ENCODE measurements at regions not wholly inside any gene's neighbourhood (a gene's known extent, or its start where the extent isn't known, plus 50 kb on each side); places are given as distances from the start of the nearest gene placed in this dataset.

DNA sequence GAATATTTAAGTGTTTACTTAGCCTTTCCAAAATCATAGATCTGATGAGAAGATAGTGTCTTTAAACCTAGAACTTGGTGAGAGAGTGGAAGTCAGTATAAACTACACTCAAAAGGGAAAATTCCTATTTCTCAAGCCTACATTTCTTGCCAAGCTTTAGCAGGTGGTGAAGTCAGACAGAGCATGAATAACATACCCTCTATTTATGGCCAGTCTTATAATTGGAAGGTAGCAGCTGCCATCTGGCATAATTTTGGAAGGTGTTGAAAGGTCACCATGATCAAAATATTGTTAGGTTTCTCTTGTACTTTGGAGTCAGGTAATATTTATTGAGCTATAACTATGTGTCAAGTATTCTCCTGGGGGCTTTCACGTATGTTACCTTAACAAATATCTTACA is 729.3 kb upstream of the KIF2B start:
- TF ChIP-seq GLI4 (tag by site-specific recombination; IDR thresholded peaks at IDR 0.05) (no peak), HOXC10 (CRISPR knock-in tag; IDR thresholded peaks at IDR 0.05) (no peak), ZNF623 (tag by site-specific recombination; IDR thresholded peaks at IDR 0.05) (no peak), IKZF3 (tag by site-specific recombination; IDR thresholded peaks at IDR 0.05) (no peak), ZBTB1 (tag by site-specific recombination; IDR thresholded peaks at IDR 0.05) (no peak), ZNF174 (tag by site-specific recombination; IDR thresholded peaks at IDR 0.05) (no peak), ZBTB48 (tag by site-specific recombination; IDR thresholded peaks at IDR 0.05) (no peak), ZNF658 (tag by site-specific recombination; IDR thresholded peaks at IDR 0.05) (no peak), ZNF184 (tag by site-specific recombination; IDR thresholded peaks at IDR 0.05) (no peak), ZNF404 (tag by site-specific recombination; IDR thresholded peaks at IDR 0.05) (no peak), ZNF610 (tag by site-specific recombination; IDR thresholded peaks at IDR 0.05; ENCODE audit: borderline replicate concordance) (no peak), KLF10 (tag by site-specific recombination; IDR thresholded peaks at IDR 0.05) (no peak), ZNF266 (tag by site-specific recombination; IDR thresholded peaks at IDR 0.05; ENCODE audit: low read depth) (no peak), KLF7 (tag by site-specific recombination; IDR thresholded peaks at IDR 0.05; ENCODE audit: borderline replicate concordance) (no peak), HOXD13 (CRISPR knock-in tag; IDR thresholded peaks at IDR 0.05; ENCODE audit: borderline replicate concordance) (no peak), ZNF530 (tag by site-specific recombination; IDR thresholded peaks at IDR 0.05; ENCODE audit: low read depth) (no peak)
- H3K36me3 ChIP-seq (ENCODE audit: control insufficient read depth in 2 of 2, insufficient read depth in 1 of 2, low read length in 2 of 2) = no peaks in the 10 kb centered on the region
- no peaks in the 10 kb centered on the region for H3K4me1 ChIP-seq (ENCODE audit: control insufficient read depth, insufficient read depth, low read length)
- H3K27ac ChIP-seq (ENCODE audit: extremely low read depth, low read depth, low read length) = no peak overlapping the region
- ChIA-PET CTCF (no interaction called here), POLR2A (no interaction called here)
- H3K9me3 ChIP-seq (ENCODE audit: control insufficient read depth, insufficient read depth, low read depth, low read length) = no peaks in the 10 kb centered on the region
- H3K4me3 ChIP-seq (ENCODE audit: low read depth, low read length) = no peak overlapping the region

GRCh38 chr17:53092072-53092471 is 730.7 kb upstream of the KIF2B start:
- ChIA-PET CTCF (no interaction called here), POLR2A (no interaction called here)
- Histone ChIP-seq H3K4me3 (ENCODE audit: low read depth, low read length) (no peak overlapping the region), H3K27ac (ENCODE audit: extremely low read depth, low read depth, low read length) (no peak overlapping the region), H3K4me1 (ENCODE audit: control insufficient read depth, insufficient read depth, low read length) (no peaks in the 10 kb centered on the region), H3K9me3 (ENCODE audit: control insufficient read depth, insufficient read depth, low read depth, low read length) (no peaks in the 10 kb centered on the region), H3K36me3 (ENCODE audit: control insufficient read depth in 2 of 2, insufficient read depth in 1 of 2, low read length in 2 of 2) (no peaks in the 10 kb centered on the region)
- TF ChIP-seq ZNF747 (tag by site-specific recombination; IDR thresholded peaks at IDR 0.05) (no peak), ZNF302 (tag by site-specific recombination; IDR thresholded peaks at IDR 0.05; ENCODE audit: low read depth) (no peak), ZNF600 (tag by site-specific recombination; IDR thresholded peaks at IDR 0.05) (no peak), ZNF184 (tag by site-specific recombination; IDR thresholded peaks at IDR 0.05) (no peak), GLIS1 (tag by site-specific recombination; IDR thresholded peaks at IDR 0.05) (no peak), ZNF433 (tag by site-specific recombination; IDR thresholded peaks at IDR 0.05; ENCODE audit: low read depth) (no peak), ZNF146 (tag by site-specific recombination; IDR thresholded peaks at IDR 0.05) (no peak)
- TF ChIP-seq, protein P1, sequence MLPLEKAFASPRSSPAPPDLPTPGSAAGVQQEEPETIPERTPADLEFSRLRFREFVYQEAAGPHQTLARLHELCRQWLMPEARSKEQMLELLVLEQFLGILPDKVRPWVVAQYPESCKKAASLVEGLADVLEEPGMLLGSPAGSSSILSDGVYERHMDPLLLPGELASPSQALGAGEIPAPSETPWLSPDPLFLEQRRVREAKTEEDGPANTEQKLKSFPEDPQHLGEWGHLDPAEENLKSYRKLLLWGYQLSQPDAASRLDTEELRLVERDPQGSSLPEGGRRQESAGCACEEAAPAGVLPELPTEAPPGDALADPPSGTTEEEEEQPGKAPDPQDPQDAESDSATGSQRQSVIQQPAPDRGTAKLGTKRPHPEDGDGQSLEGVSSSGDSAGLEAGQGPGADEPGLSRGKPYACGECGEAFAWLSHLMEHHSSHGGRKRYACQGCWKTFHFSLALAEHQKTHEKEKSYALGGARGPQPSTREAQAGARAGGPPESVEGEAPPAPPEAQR (tag by site-specific recombination; IDR thresholded peaks at IDR 0.05) = no peak
- TF ChIP-seq, protein P2, sequence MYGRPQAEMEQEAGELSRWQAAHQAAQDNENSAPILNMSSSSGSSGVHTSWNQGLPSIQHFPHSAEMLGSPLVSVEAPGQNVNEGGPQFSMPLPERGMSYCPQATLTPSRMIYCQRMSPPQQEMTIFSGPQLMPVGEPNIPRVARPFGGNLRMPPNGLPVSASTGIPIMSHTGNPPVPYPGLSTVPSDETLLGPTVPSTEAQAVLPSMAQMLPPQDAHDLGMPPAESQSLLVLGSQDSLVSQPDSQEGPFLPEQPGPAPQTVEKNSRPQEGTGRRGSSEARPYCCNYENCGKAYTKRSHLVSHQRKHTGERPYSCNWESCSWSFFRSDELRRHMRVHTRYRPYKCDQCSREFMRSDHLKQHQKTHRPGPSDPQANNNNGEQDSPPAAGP (tag by site-specific recombination; IDR thresholded peaks at IDR 0.05) = no peak

- Histone ChIP-seq H3K27ac (ENCODE audit: extremely low read depth, low read depth, low read length) (no peak overlapping the region), H3K36me3 (ENCODE audit: control insufficient read depth in 2 of 2, insufficient read depth in 1 of 2, low read length in 2 of 2) (no peaks in the 10 kb centered on the region), H3K4me3 (ENCODE audit: low read depth, low read length) (no peak overlapping the region), H3K9me3 (ENCODE audit: control insufficient read depth, insufficient read depth, low read depth, low read length) (no peaks in the 10 kb centered on the region), H3K4me1 (ENCODE audit: control insufficient read depth, insufficient read depth, low read length) (no peaks in the 10 kb centered on the region)
- POLR2A ChIA-PET = no interaction called here
- CTCF ChIA-PET = no interaction called here
- no peak for TF ChIP-seq HOXC10 (CRISPR knock-in tag; IDR thresholded peaks at IDR 0.05)
- no peak for TF ChIP-seq ZNF23 (tag by site-specific recombination; IDR thresholded peaks at IDR 0.05; ENCODE audit: borderline replicate concordance)
- TF ChIP-seq SP3 (tag by site-specific recombination; IDR thresholded peaks at IDR 0.05) = no peak
- no peak for TF ChIP-seq ZNF248 (tag by site-specific recombination; IDR thresholded peaks at IDR 0.05)
- no peak for TF ChIP-seq SALL2 (tag by site-specific recombination; IDR thresholded peaks at IDR 0.05; ENCODE audit: borderline replicate concordance)
- TF ChIP-seq, protein P1 (tag by site-specific recombination; IDR thresholded peaks at IDR 0.05) = no peak
- no peak for TF ChIP-seq ZSCAN23 (tag by site-specific recombination; IDR thresholded peaks at IDR 0.05)
These were observed 732.0 kb upstream of the KIF2B start for GRCh38 chr17:53090770-53091169.
